H9 (cell line): ENCODE measurements at regions not wholly inside any gene's neighbourhood (a gene's known extent, or its start where the extent isn't known, plus 50 kb on each side); places are given as distances from the start of the nearest gene placed in this dataset.

Experiments used
- DNase-seq: peaks from one replicate; pipeline ENCODE4 v3.0.0-alpha.2; 2017
- H2AFZ ChIP-seq: one replicate; pipeline ENCODE4 v1.6.1; 2013; ENCODE audit warnings: mild to moderate bottlenecking, low read length, control low read depth, moderate library complexity
- H2AK5ac ChIP-seq: 2 replicates; pipeline ENCODE4 v1.6.1; 2013; ENCODE audit warnings: low read length, control low read depth, mixed read lengths; ENCODE audit not compliant: insufficient read length
- H2BK120ac ChIP-seq: one replicate; pipeline ENCODE4 v1.6.1; 2013; ENCODE audit warnings: low read depth, mild to moderate bottlenecking, low read length, control low read depth, inconsistent platforms; ENCODE audit not compliant: poor library complexity, severe bottlenecking
- H2BK12ac ChIP-seq: 2 replicates; pipeline ENCODE4 v1.6.1; 2013; ENCODE audit warnings: low read length, control low read depth, mixed read lengths, low read depth; ENCODE audit not compliant: insufficient read length
- H2BK15ac ChIP-seq: 2 replicates; pipeline ENCODE4 v1.6.1; 2013; ENCODE audit warnings: low read depth, low read length, control low read depth
- H2BK20ac ChIP-seq: one replicate; pipeline ENCODE4 v1.6.1; 2013; ENCODE audit warnings: low read depth, mild to moderate bottlenecking, low read length, control low read depth, inconsistent platforms; ENCODE audit not compliant: poor library complexity, severe bottlenecking
- H2BK5ac ChIP-seq: 2 replicates; pipeline ENCODE4 v1.6.1; 2013; ENCODE audit warnings: low read length, control low read depth, mixed read lengths; ENCODE audit not compliant: insufficient read length
- H3K14ac ChIP-seq: 2 replicates; pipeline ENCODE4 v1.6.1; 2013; ENCODE audit warnings: low read length, control low read depth; ENCODE audit not compliant: insufficient read depth
- H3K18ac ChIP-seq: 2 replicates; pipeline ENCODE4 v1.6.1; 2013; ENCODE audit warnings: low read depth, mild to moderate bottlenecking, mixed read lengths, low read length, control low read depth; ENCODE audit not compliant: insufficient read length
- H3K23ac ChIP-seq: 2 replicates; pipeline ENCODE4 v1.6.1; 2013; ENCODE audit warnings: low read length, control low read depth, mixed read lengths, low read depth; ENCODE audit not compliant: insufficient read length
- H3K23me2 ChIP-seq: 2 replicates; pipeline ENCODE4 v1.6.1; 2013; ENCODE audit warnings: low read depth, mild to moderate bottlenecking, mixed read lengths, low read length, control low read depth; ENCODE audit not compliant: insufficient read length, poor library complexity, severe bottlenecking
- H3K27ac ChIP-seq: 2 replicates; pipeline ENCODE4 v1.5.1; 2013; ENCODE audit warnings: low read length, control low read depth, mixed read lengths, low read depth; ENCODE audit not compliant: insufficient read length
- H3K27me3 ChIP-seq: 2 replicates; pipeline ENCODE4 v1.6.1; 2013; ENCODE audit warnings: low read length, control low read depth, inconsistent platforms; ENCODE audit not compliant: insufficient read depth
- H3K4ac ChIP-seq: 2 replicates; pipeline ENCODE4 v1.6.1; 2013; ENCODE audit warnings: low read depth, mild to moderate bottlenecking, control low read depth, inconsistent platforms, low read length, moderate library complexity
- H3K4me1 ChIP-seq: 2 replicates; pipeline ENCODE4 v1.6.1; 2013; ENCODE audit warnings: low read length, control low read depth, inconsistent platforms; ENCODE audit not compliant: insufficient read depth
- H3K4me2 ChIP-seq: 2 replicates; pipeline ENCODE4 v1.6.1; 2013; ENCODE audit warnings: low read length, control low read depth, mixed read lengths; ENCODE audit not compliant: insufficient read length, insufficient read depth
- H3K56ac ChIP-seq: 2 replicates; pipeline ENCODE4 v1.6.1; 2013; ENCODE audit warnings: low read depth, mild to moderate bottlenecking, mixed read lengths, low read length, control low read depth; ENCODE audit not compliant: insufficient read length
- H3K79me1 ChIP-seq: 2 replicates; pipeline ENCODE4 v1.6.1; 2013; ENCODE audit warnings: low read depth, mild to moderate bottlenecking, moderate library complexity, low read length, control low read depth, inconsistent platforms; ENCODE audit not compliant: insufficient read depth, poor library complexity, severe bottlenecking
- H3K79me2 ChIP-seq: 2 replicates; pipeline ENCODE4 v1.6.1; 2013; ENCODE audit warnings: low read length, control low read depth, inconsistent platforms; ENCODE audit not compliant: insufficient read depth
- H3K9ac ChIP-seq: 2 replicates; pipeline ENCODE4 v1.6.1; 2013; ENCODE audit warnings: low read length, control low read depth, mixed read lengths; ENCODE audit not compliant: insufficient read length; ENCODE audit errors: extremely low read depth
- H3K9me3 ChIP-seq: one replicate; pipeline ENCODE4 v1.6.1; 2013; ENCODE audit warnings: low read depth, low read length, inconsistent platforms; ENCODE audit not compliant: control insufficient read depth
- H3T11ph ChIP-seq: one replicate; pipeline ENCODE4 v1.6.1; 2013; ENCODE audit warnings: mild to moderate bottlenecking, low read length, control low read depth, inconsistent platforms
- H4K20me1 ChIP-seq: one replicate; pipeline ENCODE4 v1.6.1; 2013; ENCODE audit not compliant: control insufficient read depth, insufficient read length, insufficient read depth
- H4K5ac ChIP-seq: 2 replicates; pipeline ENCODE4 v1.6.1; 2013; ENCODE audit warnings: low read depth, mild to moderate bottlenecking, mixed read lengths, low read length, control low read depth; ENCODE audit not compliant: insufficient read length
- H4K8ac ChIP-seq: replicated peaks from 2 replicates; pipeline ENCODE4 v1.6.1; 2013; ENCODE audit warnings: low read length, control low read depth, mixed read lengths, low read depth; ENCODE audit not compliant: insufficient read length
- H4K91ac ChIP-seq: 2 replicates; pipeline ENCODE4 v1.6.1; 2013; ENCODE audit warnings: low read depth, mild to moderate bottlenecking, moderate library complexity, mixed read lengths, low read length, control low read depth; ENCODE audit not compliant: insufficient read length
- H3K27ac Mint-ChIP-seq, 3 experiments: 2 replicates in 2 of 3; 3 replicates in 1 of 3; pipeline ENCODE4 v1.8.0; 2020 to 2021; ENCODE audit warnings: mixed read lengths in 3 of 3, mild to moderate bottlenecking in 1 of 3, moderate library complexity in 1 of 3
- H3K27me3 Mint-ChIP-seq: 2 replicates; pipeline ENCODE4 v1.8.0; 2021; ENCODE audit warnings: low read depth, mild to moderate bottlenecking, moderate library complexity, mixed read lengths
- H3K36me3 Mint-ChIP-seq, 3 experiments: 2 replicates in 2 of 3; 3 replicates in 1 of 3; pipeline ENCODE4 v1.8.0; 2020 to 2021; ENCODE audit warnings: low read depth in 3 of 3, mixed read lengths in 3 of 3; ENCODE audit not compliant: insufficient read depth in 1 of 3
- H3K4me1 Mint-ChIP-seq, 2 experiments: 2 replicates each; pipeline ENCODE4 v1.8.0; 2020; ENCODE audit warnings: mixed read lengths in 2 of 2
- H3K4me3 Mint-ChIP-seq, 2 experiments: 2 replicates in 1 of 2; 3 replicates in 1 of 2; pipeline ENCODE4 v1.8.0; 2020 to 2021; ENCODE audit warnings: mild to moderate bottlenecking in 2 of 2, mixed read lengths in 2 of 2, moderate library complexity in 1 of 2
- H3K9me3 Mint-ChIP-seq, 2 experiments: 2 replicates in 1 of 2; 3 replicates in 1 of 2; pipeline ENCODE4 v1.8.0; 2020; ENCODE audit warnings: mild to moderate bottlenecking in 2 of 2, mixed read lengths in 2 of 2, moderate library complexity in 1 of 2
- WGBS: extraction: QIAGEN DNeasy Blood & Tissue Kit; methylation state at CpG from one replicate; pipeline ENCODE4 v1.1.7; 2013; ENCODE audit warnings: missing lambda C conversion rate, low lambda C conversion rate, mixed read lengths; ENCODE audit not compliant: insufficient read length; ENCODE audit errors: extremely low coverage; 5-methylcytosine and 5-hydroxymethylcytosine counted together
- TF ChIP-seq, protein P1 (sequence below): fragments of 200-600 bp; sonication (generic); conservative IDR thresholded peaks from 3 replicates; pipeline ENCODE4 v1.8.0; 2021; ENCODE audit warnings: antibody characterized with exemption, mild to moderate bottlenecking

DNA sequence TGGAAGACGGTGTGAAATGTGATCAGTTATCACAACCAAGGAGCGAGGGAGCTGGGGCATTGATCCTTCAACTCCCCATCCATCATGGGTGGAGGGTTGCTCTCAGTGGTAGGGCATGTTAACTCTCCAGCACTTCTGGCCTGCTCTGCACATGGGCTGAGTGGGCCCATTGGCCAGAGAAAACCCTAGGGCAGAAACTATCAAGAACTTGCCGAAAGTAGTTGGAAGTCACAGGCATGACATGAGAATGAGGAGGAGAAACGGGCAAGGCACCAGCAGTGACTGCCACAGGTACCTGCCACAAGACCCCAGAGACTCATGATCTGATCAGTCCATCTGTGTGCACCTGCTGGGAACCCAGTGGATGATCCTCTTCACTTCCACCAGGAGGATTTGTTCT lies 50.9 kb upstream of the CXCL14 start:
- Histone ChIP-seq H3T11ph (no peak overlapping the region), H3K4me2 (no peak overlapping the region), H2AFZ (no peak overlapping the region), H3K23ac (no peak overlapping the region), H2BK15ac (no peak overlapping the region), H2BK20ac (no peak overlapping the region), H3K79me1 (no peaks in the 10 kb centered on the region), H4K5ac (no peak overlapping the region), H3K18ac (no peak overlapping the region), H2BK12ac (no peak overlapping the region), H2BK120ac (no peak overlapping the region), H3K9me3 (no peaks in the 10 kb centered on the region), H3K79me2 (no peaks in the 10 kb centered on the region), H2BK5ac (no peak overlapping the region), H3K14ac (no peak overlapping the region; the same call in 1 of the 2 replicates), H3K9ac (no peak overlapping the region), H3K27me3 (no peaks in the 10 kb centered on the region), H3K27ac (no peak overlapping the region), H3K4ac (no peak overlapping the region), H4K91ac (no peak overlapping the region), H4K8ac (no peak overlapping the region), H3K23me2 (no peaks in the 10 kb centered on the region), H3K56ac (no peak overlapping the region), H2AK5ac (no peak overlapping the region), H4K20me1 (no peaks in the 10 kb centered on the region), H3K4me1 (no peaks in the 10 kb centered on the region)
- Mint-ChIP-seq H3K4me3 (no peak overlapping the region), H3K27ac (no peak overlapping the region; a peak in 1 of 7 replicates), H3K27me3 (peaks cover 12% of the 10 kb centered on the region), H3K9me3 (peaks cover 0 to 3% of the 10 kb centered on the region in 2 experiments; a peak in 2 of 5 replicates), H3K36me3 (peaks cover 0 to 2% (median 0%) of the 10 kb centered on the region in 3 experiments; a peak in 1 of 7 replicates), H3K4me1 (peaks cover 5 to 17% of the 10 kb centered on the region in 2 experiments; a peak in 2 of 4 replicates)
- TF ChIP-seq, protein P1, sequence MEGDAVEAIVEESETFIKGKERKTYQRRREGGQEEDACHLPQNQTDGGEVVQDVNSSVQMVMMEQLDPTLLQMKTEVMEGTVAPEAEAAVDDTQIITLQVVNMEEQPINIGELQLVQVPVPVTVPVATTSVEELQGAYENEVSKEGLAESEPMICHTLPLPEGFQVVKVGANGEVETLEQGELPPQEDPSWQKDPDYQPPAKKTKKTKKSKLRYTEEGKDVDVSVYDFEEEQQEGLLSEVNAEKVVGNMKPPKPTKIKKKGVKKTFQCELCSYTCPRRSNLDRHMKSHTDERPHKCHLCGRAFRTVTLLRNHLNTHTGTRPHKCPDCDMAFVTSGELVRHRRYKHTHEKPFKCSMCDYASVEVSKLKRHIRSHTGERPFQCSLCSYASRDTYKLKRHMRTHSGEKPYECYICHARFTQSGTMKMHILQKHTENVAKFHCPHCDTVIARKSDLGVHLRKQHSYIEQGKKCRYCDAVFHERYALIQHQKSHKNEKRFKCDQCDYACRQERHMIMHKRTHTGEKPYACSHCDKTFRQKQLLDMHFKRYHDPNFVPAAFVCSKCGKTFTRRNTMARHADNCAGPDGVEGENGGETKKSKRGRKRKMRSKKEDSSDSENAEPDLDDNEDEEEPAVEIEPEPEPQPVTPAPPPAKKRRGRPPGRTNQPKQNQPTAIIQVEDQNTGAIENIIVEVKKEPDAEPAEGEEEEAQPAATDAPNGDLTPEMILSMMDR: no peak
- WGBS: no CpG with 5 or more reads among the region's 4 CpGs
- DNase-seq: no peak
